Left lung (tissue), 4 donors: ENCODE measurements at regions not wholly inside any gene's neighbourhood (a gene's known extent, or its start where the extent isn't known, plus 50 kb on each side); places are given as distances from the start of the nearest gene placed in this dataset.
"Not testable (repeated sequence)": the region's sequence is repeated elsewhere in the genome, so short reads cannot be mapped to it uniquely, and the experiment has no call there.

Experiments used
- ATAC-seq: fragments of 200-7000 bp; cut with Tn5 transposase; one replicate; pipeline ENCODE4 v1.9.1; 2020; ENCODE audit warnings: moderate library complexity
- DNase-seq, 4 donors: peaks; one replicate each; pipeline ENCODE4 v3.0.0-alpha.2; 2013 to 2020
- H3K27ac ChIP-seq, 2 donors: fragments of 200-600 bp; sonication (generic) in 1 of 2; one replicate each; pipeline versions ENCODE4 v1.5.0 to v1.8.0; 2020 to 2021
- H3K27me3 ChIP-seq, 2 donors: fragments of 200-600 bp; sonication (generic) in 1 of 2; one replicate each; pipeline versions ENCODE4 v1.5.0 to v1.8.0; 2020 to 2021
- H3K36me3 ChIP-seq, 2 donors: fragments of 200-600 bp; sonication (generic) in 1 of 2; one replicate each; pipeline versions ENCODE4 v1.5.0 to v1.8.0; 2020 to 2021
- H3K4me1 ChIP-seq, 2 donors: fragments of 200-600 bp; one replicate each; pipeline ENCODE4 v1.8.0; 2021
- H3K4me3 ChIP-seq, 2 donors: fragments of 200-600 bp; sonication (generic) in 1 of 2; one replicate each; pipeline versions ENCODE4 v1.5.0 to v1.8.0; 2020 to 2021; ENCODE audit warnings: mild to moderate bottlenecking in 1 of 2
- H3K9me3 ChIP-seq, 2 donors: fragments of 200-600 bp; sonication (generic) in 1 of 2; one replicate each; pipeline versions ENCODE4 v1.5.0 to v1.8.0; 2020 to 2021
- intact Hi-C, 2 donors: fragments of 100-400 bp; cut with DNase I; formaldehyde crosslinking; loops; one replicate each; pipeline versions ENCODE4 v1.11.2 to v1.14.2; 2022
- TF ChIP-seq, protein P1 (sequence below), 2 donors: fragments of 200-600 bp; sonication (generic) in 1 of 2; IDR thresholded peaks; one replicate each; pipeline versions ENCODE4 v1.5.0 to v1.8.0; 2021; ENCODE audit warnings: antibody characterized with exemption in 2 of 2
- donor health status: DM: no; HTN: yes; CAD: no.
- donor health status: DM: no; HTN: no; CAD: no.

DNA sequence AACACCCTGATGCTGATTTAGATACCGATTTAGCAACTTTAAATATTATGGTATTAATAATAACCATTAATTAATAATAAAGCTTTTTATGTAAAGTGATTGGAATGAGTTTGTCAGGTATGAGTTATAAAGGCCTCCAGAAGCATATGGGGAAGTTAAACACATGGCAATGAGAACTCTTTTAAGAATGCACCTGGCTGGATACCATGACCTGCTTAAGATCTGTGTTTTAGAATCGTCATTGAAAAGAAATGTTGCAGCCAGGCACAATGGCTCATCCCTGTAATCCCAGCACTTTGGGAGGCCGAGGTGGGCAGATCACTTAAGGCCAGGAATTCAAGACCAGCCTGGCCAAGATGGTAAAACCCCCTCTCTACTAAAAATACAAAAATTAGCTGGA, 197.5 kb downstream of the SOX4 start:
- no peaks in the 10 kb centered on the region for H3K27me3 ChIP-seq
- intact Hi-C loops, result no loop called here
- no peak for DNase-seq

DNA sequence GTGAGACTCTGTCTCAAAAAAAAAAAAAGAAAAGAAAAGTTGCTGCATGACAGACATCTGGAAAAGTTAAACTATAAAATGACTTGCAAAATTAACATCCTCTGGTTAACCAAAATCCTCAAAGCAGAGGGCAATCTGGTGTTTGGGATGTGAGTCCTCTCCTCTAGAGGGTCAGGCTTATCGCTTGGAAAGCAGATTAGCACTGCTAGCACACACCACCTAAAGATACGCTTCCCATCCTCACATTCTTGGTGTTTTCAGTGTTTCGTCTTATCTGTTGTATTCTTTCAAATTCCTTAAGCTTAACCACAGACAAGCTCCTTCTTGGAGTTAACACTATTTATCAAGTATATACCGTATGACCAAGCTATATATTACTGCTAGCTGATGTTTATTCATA, 198.0 kb downstream of the SOX4 start:
- Histone ChIP-seq H3K4me3 (no peak overlapping the region), H3K36me3 (no peaks in the 10 kb centered on the region), H3K4me1 (no peaks in the 10 kb centered on the region), H3K27me3 (no peaks in the 10 kb centered on the region), H3K27ac (no peak overlapping the region), H3K9me3 (no peaks in the 10 kb centered on the region)
- TF ChIP-seq, protein P1, sequence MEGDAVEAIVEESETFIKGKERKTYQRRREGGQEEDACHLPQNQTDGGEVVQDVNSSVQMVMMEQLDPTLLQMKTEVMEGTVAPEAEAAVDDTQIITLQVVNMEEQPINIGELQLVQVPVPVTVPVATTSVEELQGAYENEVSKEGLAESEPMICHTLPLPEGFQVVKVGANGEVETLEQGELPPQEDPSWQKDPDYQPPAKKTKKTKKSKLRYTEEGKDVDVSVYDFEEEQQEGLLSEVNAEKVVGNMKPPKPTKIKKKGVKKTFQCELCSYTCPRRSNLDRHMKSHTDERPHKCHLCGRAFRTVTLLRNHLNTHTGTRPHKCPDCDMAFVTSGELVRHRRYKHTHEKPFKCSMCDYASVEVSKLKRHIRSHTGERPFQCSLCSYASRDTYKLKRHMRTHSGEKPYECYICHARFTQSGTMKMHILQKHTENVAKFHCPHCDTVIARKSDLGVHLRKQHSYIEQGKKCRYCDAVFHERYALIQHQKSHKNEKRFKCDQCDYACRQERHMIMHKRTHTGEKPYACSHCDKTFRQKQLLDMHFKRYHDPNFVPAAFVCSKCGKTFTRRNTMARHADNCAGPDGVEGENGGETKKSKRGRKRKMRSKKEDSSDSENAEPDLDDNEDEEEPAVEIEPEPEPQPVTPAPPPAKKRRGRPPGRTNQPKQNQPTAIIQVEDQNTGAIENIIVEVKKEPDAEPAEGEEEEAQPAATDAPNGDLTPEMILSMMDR (IDR thresholded peaks at IDR 0.05), result no peak
- ATAC-seq (no peak), DNase-seq (no peak)
- intact Hi-C loops, result no loop called here

More for the DNA sequence above, 197.5 kb downstream of the SOX4 start:
- H3K36me3 ChIP-seq, result no peaks in the 10 kb centered on the region
- TF ChIP-seq, protein P1 (IDR thresholded peaks at IDR 0.05), result no peak
- H3K4me3 ChIP-seq, result no peak overlapping the region
- H3K27ac ChIP-seq, result no peak overlapping the region
- ATAC-seq, result no peak
- H3K9me3 ChIP-seq, result no peaks in the 10 kb centered on the region
- H3K4me1 ChIP-seq, result no peaks in the 10 kb centered on the region

DNA sequence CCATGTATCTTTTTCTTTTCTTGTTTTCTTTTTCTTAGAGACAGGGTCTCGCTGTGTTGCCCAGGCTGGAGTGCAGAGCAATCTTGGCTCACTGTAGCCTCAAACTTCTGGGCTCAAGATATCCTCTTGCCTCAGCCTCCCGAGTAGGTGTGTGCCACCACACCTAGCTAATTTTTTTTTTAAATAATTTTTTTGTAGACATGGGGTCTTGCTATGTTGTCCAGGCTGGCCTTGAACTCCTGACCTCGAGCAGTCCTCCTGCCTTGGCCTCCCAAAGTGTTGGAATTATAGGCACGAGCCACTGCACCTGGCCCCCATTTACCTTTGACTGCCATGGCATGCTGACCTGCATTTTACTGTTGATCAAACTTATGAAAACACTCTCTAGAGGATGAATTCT, 198.6 kb downstream of the SOX4 start:
- Histone ChIP-seq H3K9me3 (no peaks in the 10 kb centered on the region), H3K27ac (no peak overlapping the region), H3K27me3 (no peaks in the 10 kb centered on the region), H3K4me3 (no peak overlapping the region), H3K4me1 (no peaks in the 10 kb centered on the region), H3K36me3 (no peaks in the 10 kb centered on the region)
- intact Hi-C loops, result no loop called here
- TF ChIP-seq, protein P1 (IDR thresholded peaks at IDR 0.05), result no peak
- ATAC-seq (no peak), DNase-seq (no peak)

DNA sequence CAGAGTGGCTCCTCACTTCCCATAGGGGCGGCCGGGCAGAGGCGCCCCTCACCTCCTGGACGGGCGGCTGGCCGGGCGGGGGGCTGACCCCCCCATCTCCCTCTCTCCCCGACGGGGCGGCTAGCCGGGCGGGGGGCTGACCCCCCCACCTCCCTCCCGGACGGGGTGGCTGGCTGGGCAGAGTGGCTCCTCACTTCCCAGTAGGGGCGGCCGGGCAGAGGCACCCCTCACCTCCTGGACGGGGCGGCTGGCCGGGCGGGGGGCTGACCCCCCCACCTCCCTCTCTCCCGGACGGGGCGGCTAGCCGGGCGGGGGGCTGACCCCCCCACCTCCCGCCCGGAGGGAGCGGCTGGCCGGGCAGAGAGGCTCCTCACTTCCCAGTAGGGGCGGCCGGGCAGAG, 203.4 kb downstream of the SOX4 start:
- intact Hi-C loops, H3K4me3 ChIP-seq, H3K36me3 ChIP-seq, ATAC-seq, H3K27ac ChIP-seq, H3K27me3 ChIP-seq, H3K4me1 ChIP-seq, H3K9me3 ChIP-seq, DNase-seq: not testable (repeated sequence)

DNA sequence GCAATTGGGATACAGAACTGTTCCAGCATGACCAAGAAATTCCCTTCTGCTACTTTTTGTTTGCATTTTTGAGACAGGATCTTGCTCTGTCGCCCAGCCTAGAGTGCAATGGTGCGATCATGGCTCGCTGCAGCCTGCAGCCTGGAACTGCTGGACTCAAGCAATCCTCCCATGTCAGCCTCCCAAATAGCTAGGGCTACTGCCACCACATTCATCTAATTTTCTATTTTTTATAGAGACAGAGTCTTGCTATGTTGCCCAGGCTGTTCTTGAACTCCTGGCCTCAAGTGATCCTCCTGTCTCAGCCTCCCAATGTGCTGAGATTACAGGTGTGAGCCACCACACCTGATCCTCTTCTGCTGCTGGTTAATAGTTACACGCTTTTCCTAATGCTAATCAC, 204.9 kb downstream of the SOX4 start:
- H3K4me1 ChIP-seq, result no peaks in the 10 kb centered on the region
- DNase-seq, result no peak
- no peaks in the 10 kb centered on the region for H3K9me3 ChIP-seq
- intact Hi-C loops, result no loop called here
- H3K27ac ChIP-seq, result no peak overlapping the region
- H3K27me3 ChIP-seq, result no peaks in the 10 kb centered on the region
- H3K4me3 ChIP-seq, result no peak overlapping the region
- ATAC-seq, result no peak
- TF ChIP-seq, protein P1 (IDR thresholded peaks at IDR 0.05), result no peak
- H3K36me3 ChIP-seq, result no peaks in the 10 kb centered on the region

DNA sequence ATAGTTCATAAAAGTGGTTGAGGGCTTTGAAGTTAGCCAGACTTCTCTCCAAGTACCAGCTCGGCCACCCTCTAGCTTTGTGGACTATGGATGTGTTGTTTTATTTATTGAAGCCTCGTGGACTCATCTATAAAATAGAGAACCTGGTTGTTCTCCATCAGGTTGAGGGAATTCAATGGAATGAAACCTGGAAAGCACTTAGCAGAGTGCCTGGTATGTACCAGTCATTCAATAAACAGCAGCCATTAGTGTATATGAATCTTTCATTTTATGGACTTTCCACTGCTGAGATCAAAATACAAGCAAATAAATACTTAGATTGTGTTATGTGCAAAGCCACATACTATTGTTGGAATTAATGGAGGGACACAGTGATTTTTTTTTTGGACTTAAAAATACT, 206.8 kb downstream of the SOX4 start:
- H3K27me3 ChIP-seq, result no peaks in the 10 kb centered on the region
- no peaks in the 10 kb centered on the region for H3K9me3 ChIP-seq
- TF ChIP-seq, protein P1 (IDR thresholded peaks at IDR 0.05), result no peak
- intact Hi-C loops, result no loop called here
- H3K4me1 ChIP-seq, result no peaks in the 10 kb centered on the region
- no peaks in the 10 kb centered on the region for H3K36me3 ChIP-seq
- H3K27ac ChIP-seq, result no peak overlapping the region
- ATAC-seq (no peak), DNase-seq (no peak)
- no peak overlapping the region for H3K4me3 ChIP-seq
